ENCODE measurements at regions not wholly inside any gene's neighbourhood (a gene's known extent, or its start where the extent isn't known, plus 50 kb on each side); places are given as distances from the start of the nearest gene placed in this dataset.
"Not testable (repeated sequence)": the region's sequence is repeated elsewhere in the genome, so short reads cannot be mapped to it uniquely, and the experiment has no call there.

GRCh38 chr3:145648396-145648795 lies 512.6 kb downstream of the PLOD2 start:
- no peaks in the 10 kb centered on the region for H3K4me1 Mint-ChIP-seq
- intact Hi-C loops (cut with micrococcal nuclease): no loop called here
- no peak for DNase-seq
- no peaks in the 10 kb centered on the region for H3K36me3 Mint-ChIP-seq (ENCODE audit: low read depth)
- no peaks in the 10 kb centered on the region for H3K9me3 Mint-ChIP-seq
- H3K27me3 Mint-ChIP-seq: no peaks in the 10 kb centered on the region
- no peak overlapping the region for H3K4me3 Mint-ChIP-seq
- H3K27ac Mint-ChIP-seq: no peak overlapping the region

GRCh38 chr3:145649368-145649887 lies 511.6 kb downstream of the PLOD2 start:
- Mint-ChIP-seq H3K36me3 (ENCODE audit: low read depth) (no peaks in the 10 kb centered on the region), H3K9me3 (no peaks in the 10 kb centered on the region), H3K4me1 (no peaks in the 10 kb centered on the region), H3K27me3 (no peaks in the 10 kb centered on the region), H3K4me3 (no peak overlapping the region), H3K27ac (no peak overlapping the region)
- no peak for DNase-seq
- intact Hi-C loops (cut with micrococcal nuclease): no loop called here

GRCh38 chr3:145650170-145650569 lies 510.8 kb downstream of the PLOD2 start:
- Mint-ChIP-seq H3K27me3 (no peaks in the 10 kb centered on the region), H3K27ac (no peak overlapping the region), H3K9me3 (no peaks in the 10 kb centered on the region), H3K36me3 (ENCODE audit: low read depth) (no peaks in the 10 kb centered on the region), H3K4me1 (no peaks in the 10 kb centered on the region), H3K4me3 (no peak overlapping the region)
- DNase-seq: no peak
- intact Hi-C loops (cut with micrococcal nuclease): no loop called here

- no peaks in the 10 kb centered on the region for H3K4me1 Mint-ChIP-seq
- no peak for DNase-seq
- H3K4me3 Mint-ChIP-seq: no peak overlapping the region
- H3K36me3 Mint-ChIP-seq (ENCODE audit: low read depth): no peaks in the 10 kb centered on the region
- no peak overlapping the region for H3K27ac Mint-ChIP-seq
- H3K27me3 Mint-ChIP-seq: no peaks in the 10 kb centered on the region
- intact Hi-C loops (cut with micrococcal nuclease): no loop called here
- H3K9me3 Mint-ChIP-seq: no peaks in the 10 kb centered on the region
Measured at GRCh38 chr3:145671121-145671520, 489.9 kb downstream of the PLOD2 start.

- no peak overlapping the region for H3K27ac Mint-ChIP-seq
- H3K27me3 Mint-ChIP-seq: no peaks in the 10 kb centered on the region
- H3K9me3 Mint-ChIP-seq: no peaks in the 10 kb centered on the region
- DNase-seq: no peak
- H3K36me3 Mint-ChIP-seq (ENCODE audit: low read depth): no peaks in the 10 kb centered on the region
- no peak overlapping the region for H3K4me3 Mint-ChIP-seq
- intact Hi-C loops (cut with micrococcal nuclease): no loop called here
- H3K4me1 Mint-ChIP-seq: no peaks in the 10 kb centered on the region
Measured at GRCh38 chr3:145673838-145674237, 487.1 kb downstream of the PLOD2 start.

GRCh38 chr3:145678401-145678800 lies 482.6 kb downstream of the PLOD2 start:
- intact Hi-C loops (cut with micrococcal nuclease): no loop called here
- H3K4me3 Mint-ChIP-seq: no peak overlapping the region
- no peaks in the 10 kb centered on the region for H3K27me3 Mint-ChIP-seq
- H3K27ac Mint-ChIP-seq: no peak overlapping the region
- no peaks in the 10 kb centered on the region for H3K4me1 Mint-ChIP-seq
- DNase-seq: no peak
- H3K9me3 Mint-ChIP-seq: no peaks in the 10 kb centered on the region
- no peaks in the 10 kb centered on the region for H3K36me3 Mint-ChIP-seq (ENCODE audit: low read depth)

GRCh38 chr3:145681181-145681580 lies 479.8 kb downstream of the PLOD2 start:
- intact Hi-C loops (cut with micrococcal nuclease): no loop called here
- DNase-seq: no peak
- Mint-ChIP-seq H3K27me3 (no peaks in the 10 kb centered on the region), H3K36me3 (ENCODE audit: low read depth) (no peaks in the 10 kb centered on the region), H3K9me3 (no peaks in the 10 kb centered on the region), H3K4me1 (no peaks in the 10 kb centered on the region), H3K27ac (no peak overlapping the region), H3K4me3 (no peak overlapping the region)

- DNase-seq; H3K36me3 Mint-ChIP-seq (ENCODE audit: low read depth); intact Hi-C loops (cut with micrococcal nuclease); H3K4me3 Mint-ChIP-seq; H3K4me1 Mint-ChIP-seq; H3K9me3 Mint-ChIP-seq; H3K27ac Mint-ChIP-seq; H3K27me3 Mint-ChIP-seq: not testable (repeated sequence)
Measured at GRCh38 chr3:145687978-145688377, 473.0 kb downstream of the PLOD2 start.

- Mint-ChIP-seq H3K9me3 (no peaks in the 10 kb centered on the region), H3K4me1 (no peaks in the 10 kb centered on the region), H3K27me3 (no peaks in the 10 kb centered on the region), H3K4me3 (no peak overlapping the region), H3K27ac (no peak overlapping the region), H3K36me3 (ENCODE audit: low read depth) (no peaks in the 10 kb centered on the region)
- intact Hi-C loops (cut with micrococcal nuclease): no loop called here
- DNase-seq: no peak
Measured at GRCh38 chr3:145692751-145693150, 468.2 kb downstream of the PLOD2 start.

- no peak for DNase-seq
- Mint-ChIP-seq H3K27me3 (no peaks in the 10 kb centered on the region), H3K4me3 (no peak overlapping the region), H3K27ac (no peak overlapping the region), H3K36me3 (ENCODE audit: low read depth) (no peaks in the 10 kb centered on the region), H3K4me1 (no peaks in the 10 kb centered on the region), H3K9me3 (no peaks in the 10 kb centered on the region)
- intact Hi-C loops (cut with micrococcal nuclease): no loop called here
Measured at GRCh38 chr3:145696011-145696410, 465.0 kb downstream of the PLOD2 start.

- Mint-ChIP-seq H3K27me3 (no peaks in the 10 kb centered on the region), H3K27ac (no peak overlapping the region), H3K4me3 (no peak overlapping the region), H3K9me3 (no peaks in the 10 kb centered on the region), H3K36me3 (ENCODE audit: low read depth) (no peaks in the 10 kb centered on the region), H3K4me1 (no peaks in the 10 kb centered on the region)
- intact Hi-C loops (cut with micrococcal nuclease): no loop called here
- no peak for DNase-seq
Measured at GRCh38 chr3:145698250-145698649, 462.7 kb downstream of the PLOD2 start.

GRCh38 chr3:145698749-145699148 lies 462.2 kb downstream of the PLOD2 start:
- Mint-ChIP-seq H3K9me3 (no peaks in the 10 kb centered on the region), H3K27me3 (no peaks in the 10 kb centered on the region), H3K4me3 (no peak overlapping the region), H3K4me1 (no peaks in the 10 kb centered on the region), H3K27ac (no peak overlapping the region), H3K36me3 (ENCODE audit: low read depth) (no peaks in the 10 kb centered on the region)
- intact Hi-C loops (cut with micrococcal nuclease): no loop called here
- no peak for DNase-seq

GRCh38 chr3:145704020-145704419 lies 457.0 kb downstream of the PLOD2 start:
- Mint-ChIP-seq H3K4me1 (no peaks in the 10 kb centered on the region), H3K4me3 (no peak overlapping the region), H3K27me3 (no peaks in the 10 kb centered on the region), H3K9me3 (no peaks in the 10 kb centered on the region), H3K36me3 (ENCODE audit: low read depth) (no peaks in the 10 kb centered on the region), H3K27ac (no peak overlapping the region)
- no peak for DNase-seq
- intact Hi-C loops (cut with micrococcal nuclease): no loop called here

- intact Hi-C loops (cut with micrococcal nuclease); H3K27me3 Mint-ChIP-seq; H3K36me3 Mint-ChIP-seq (ENCODE audit: low read depth); H3K4me3 Mint-ChIP-seq; H3K4me1 Mint-ChIP-seq; H3K27ac Mint-ChIP-seq; H3K9me3 Mint-ChIP-seq; DNase-seq: not testable (repeated sequence)
Measured at GRCh38 chr3:145709779-145710178, 451.2 kb downstream of the PLOD2 start.

- Mint-ChIP-seq H3K9me3 (no peaks in the 10 kb centered on the region), H3K27me3 (no peaks in the 10 kb centered on the region), H3K4me1 (no peaks in the 10 kb centered on the region), H3K27ac (no peak overlapping the region), H3K4me3 (no peak overlapping the region), H3K36me3 (ENCODE audit: low read depth) (no peaks in the 10 kb centered on the region)
- intact Hi-C loops (cut with micrococcal nuclease): no loop called here
- no peak for DNase-seq
Measured at GRCh38 chr3:145716519-145716918, 444.5 kb downstream of the PLOD2 start.
